Right atrium auricular region (tissue), 2 donors: ENCODE measurements at regions not wholly inside any gene's neighbourhood (a gene's known extent, or its start where the extent isn't known, plus 50 kb on each side); places are given as distances from the start of the nearest gene placed in this dataset.

Experiments
- DNase-seq: peaks from one replicate; pipeline ENCODE4 v3.0.0-alpha.2; 2019; ENCODE audit warnings: low spot score
- H3K27ac ChIP-seq, 2 donors: fragments of 200-600 bp; sonication (generic); 1 replicate in 1 of 2; 2 replicates in 1 of 2; pipeline ENCODE4 v1.5.1; 2016 to 2019
- H3K27me3 ChIP-seq, 2 donors: fragments of 200-600 bp; sonication (generic); one replicate each; pipeline versions ENCODE4 v1.5.1 to v1.6.0; 2017 to 2019
- H3K36me3 ChIP-seq: fragments of 200-600 bp; sonication (generic); one replicate; pipeline ENCODE4 v1.5.1; 2016
- H3K4me1 ChIP-seq, 2 donors: fragments of 200-600 bp; sonication (generic); one replicate each; pipeline versions ENCODE4 v1.5.1 to v1.6.0; 2017 to 2019
- H3K4me3 ChIP-seq, 2 donors: fragments of 200-600 bp; sonication (generic); 1 replicate in 1 of 2; 2 replicates in 1 of 2; pipeline ENCODE4 v1.5.1; 2017 to 2019; ENCODE audit warnings: mild to moderate bottlenecking in 1 of 2, moderate library complexity in 1 of 2
- H3K9me3 ChIP-seq, 2 donors: fragments of 200-600 bp; sonication (generic); one replicate each; pipeline ENCODE4 v1.5.1; 2019
- TF ChIP-seq, protein P1 (sequence below), 2 donors: fragments of 200-600 bp; sonication (generic); IDR thresholded peaks; one replicate each; pipeline ENCODE4 v1.5.1; 2019; ENCODE audit warnings: antibody characterized with exemption in 2 of 2

DNA sequence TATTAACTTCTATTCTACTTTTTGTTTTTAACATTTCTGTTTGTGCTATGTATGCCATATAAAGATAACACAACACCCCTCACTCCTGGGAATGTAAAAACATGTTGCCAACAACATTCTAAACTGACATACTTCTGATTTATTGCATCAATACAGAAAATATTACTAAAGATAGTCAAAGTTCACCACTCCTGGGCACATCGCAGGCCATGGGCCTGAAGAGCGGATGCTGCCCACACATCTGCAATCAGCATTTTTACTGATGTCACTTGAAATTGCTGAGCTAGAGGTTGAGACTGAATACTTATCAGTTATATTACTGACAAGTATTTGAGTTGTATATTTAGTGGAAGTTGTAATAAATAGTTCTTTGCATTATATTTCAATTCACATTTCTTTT is 711.9 kb upstream of the EPHA7 start:
- Histone ChIP-seq H3K27me3 (no peaks in the 10 kb centered on the region), H3K4me1 (no peaks in the 10 kb centered on the region), H3K4me3 (no peak overlapping the region), H3K36me3 (no peaks in the 10 kb centered on the region), H3K27ac (no peak overlapping the region), H3K9me3 (no peaks in the 10 kb centered on the region)
- TF ChIP-seq, protein P1, sequence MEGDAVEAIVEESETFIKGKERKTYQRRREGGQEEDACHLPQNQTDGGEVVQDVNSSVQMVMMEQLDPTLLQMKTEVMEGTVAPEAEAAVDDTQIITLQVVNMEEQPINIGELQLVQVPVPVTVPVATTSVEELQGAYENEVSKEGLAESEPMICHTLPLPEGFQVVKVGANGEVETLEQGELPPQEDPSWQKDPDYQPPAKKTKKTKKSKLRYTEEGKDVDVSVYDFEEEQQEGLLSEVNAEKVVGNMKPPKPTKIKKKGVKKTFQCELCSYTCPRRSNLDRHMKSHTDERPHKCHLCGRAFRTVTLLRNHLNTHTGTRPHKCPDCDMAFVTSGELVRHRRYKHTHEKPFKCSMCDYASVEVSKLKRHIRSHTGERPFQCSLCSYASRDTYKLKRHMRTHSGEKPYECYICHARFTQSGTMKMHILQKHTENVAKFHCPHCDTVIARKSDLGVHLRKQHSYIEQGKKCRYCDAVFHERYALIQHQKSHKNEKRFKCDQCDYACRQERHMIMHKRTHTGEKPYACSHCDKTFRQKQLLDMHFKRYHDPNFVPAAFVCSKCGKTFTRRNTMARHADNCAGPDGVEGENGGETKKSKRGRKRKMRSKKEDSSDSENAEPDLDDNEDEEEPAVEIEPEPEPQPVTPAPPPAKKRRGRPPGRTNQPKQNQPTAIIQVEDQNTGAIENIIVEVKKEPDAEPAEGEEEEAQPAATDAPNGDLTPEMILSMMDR (IDR thresholded peaks at IDR 0.05), result no peak
- DNase-seq, result no peak

DNA sequence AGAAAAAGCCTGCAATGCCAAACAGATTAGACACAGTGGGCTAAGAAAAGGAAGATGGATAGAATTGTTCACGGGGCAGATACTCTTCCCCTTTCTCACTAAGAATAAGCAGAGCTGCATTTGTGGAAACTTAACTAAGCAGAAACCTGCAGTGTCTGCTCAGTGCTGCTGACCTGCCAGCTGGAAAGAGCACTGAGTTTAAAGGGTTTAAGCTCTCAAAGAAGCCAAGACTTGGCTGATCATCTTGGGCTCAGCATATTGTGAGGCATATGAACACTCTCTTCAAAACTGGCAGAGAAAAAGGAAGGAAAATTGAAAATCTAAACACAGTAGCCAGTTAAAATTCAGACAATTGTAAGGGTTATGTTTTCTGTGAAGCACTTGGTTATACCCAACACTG is 711.1 kb upstream of the EPHA7 start:
- no peak for DNase-seq
- Histone ChIP-seq H3K36me3 (no peaks in the 10 kb centered on the region), H3K27ac (no peak overlapping the region), H3K27me3 (no peaks in the 10 kb centered on the region), H3K4me3 (no peak overlapping the region), H3K4me1 (no peaks in the 10 kb centered on the region), H3K9me3 (no peaks in the 10 kb centered on the region)
- TF ChIP-seq, protein P1 (IDR thresholded peaks at IDR 0.05), result no peak

DNA sequence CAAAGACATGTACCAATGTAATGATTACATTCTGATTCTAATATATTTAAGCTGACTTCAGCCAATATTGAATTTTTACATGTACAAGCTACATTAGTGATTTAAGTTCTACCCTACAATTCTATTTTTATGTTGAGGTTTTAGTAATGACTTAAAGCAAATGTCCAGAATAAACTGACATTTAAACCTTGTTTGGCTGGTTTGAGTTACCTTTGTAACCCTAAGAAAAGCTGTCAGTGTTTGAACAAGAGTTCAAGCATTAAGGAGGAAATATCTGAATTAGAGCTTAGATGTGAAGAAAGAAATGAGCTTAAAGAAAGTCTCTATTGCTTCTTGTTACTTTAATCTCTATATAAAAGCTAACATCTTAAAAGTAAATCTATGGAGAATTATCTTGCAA is 710.6 kb upstream of the EPHA7 start:
- no peaks in the 10 kb centered on the region for H3K27me3 ChIP-seq
- H3K9me3 ChIP-seq, result no peaks in the 10 kb centered on the region
- no peak for DNase-seq
- H3K4me1 ChIP-seq, result no peaks in the 10 kb centered on the region
- H3K27ac ChIP-seq, result no peak overlapping the region
- TF ChIP-seq, protein P1 (IDR thresholded peaks at IDR 0.05), result no peak
- H3K4me3 ChIP-seq, result no peak overlapping the region
- no peaks in the 10 kb centered on the region for H3K36me3 ChIP-seq

DNA sequence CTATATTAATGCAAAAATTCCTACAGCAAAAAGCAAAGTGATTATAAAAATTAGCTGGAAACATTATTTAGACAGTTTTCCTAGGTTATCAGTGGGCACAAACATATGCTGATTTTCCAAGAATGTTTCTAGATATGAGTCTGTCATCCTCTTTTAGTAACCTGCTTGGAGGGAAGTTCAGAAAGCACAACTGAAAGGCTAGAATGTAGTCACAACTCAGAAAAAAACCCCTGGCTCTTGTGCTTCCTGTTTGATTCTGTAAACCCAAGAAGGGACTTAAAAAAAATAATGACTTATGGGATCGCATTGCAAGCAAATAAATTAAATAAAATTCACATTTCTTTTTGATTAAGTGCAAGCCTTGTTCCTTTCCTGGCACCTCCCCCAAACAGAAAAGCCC is 708.4 kb upstream of the EPHA7 start:
- DNase-seq, result no peak
- no peak overlapping the region for H3K27ac ChIP-seq
- no peaks in the 10 kb centered on the region for H3K27me3 ChIP-seq
- H3K4me1 ChIP-seq, result no peaks in the 10 kb centered on the region
- TF ChIP-seq, protein P1 (IDR thresholded peaks at IDR 0.05), result no peak
- H3K9me3 ChIP-seq, result no peaks in the 10 kb centered on the region
- no peaks in the 10 kb centered on the region for H3K36me3 ChIP-seq
- no peak overlapping the region for H3K4me3 ChIP-seq

DNA sequence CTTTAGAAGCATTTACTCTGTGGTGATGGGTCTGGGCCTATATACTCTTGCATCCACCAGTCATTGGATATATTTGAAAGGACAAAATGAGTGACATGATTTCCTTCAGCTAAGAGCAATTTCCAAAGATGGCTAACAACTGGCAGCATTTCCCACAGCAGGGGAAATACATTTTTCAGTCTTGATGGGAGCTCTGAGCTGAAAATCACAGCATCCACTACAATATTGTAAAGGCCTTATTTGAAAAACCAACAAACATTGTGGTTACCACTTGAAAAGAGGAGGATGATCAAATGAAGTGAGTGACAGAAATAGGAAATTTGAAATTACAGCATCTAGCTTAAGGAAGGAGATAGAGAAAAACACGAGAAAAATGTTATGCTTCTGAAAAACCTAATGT is 705.0 kb upstream of the EPHA7 start:
- H3K27ac ChIP-seq, result no peak overlapping the region
- no peaks in the 10 kb centered on the region for H3K4me1 ChIP-seq
- TF ChIP-seq, protein P1 (IDR thresholded peaks at IDR 0.05), result no peak
- H3K36me3 ChIP-seq, result no peaks in the 10 kb centered on the region
- no peak overlapping the region for H3K4me3 ChIP-seq
- DNase-seq, result no peak
- no peaks in the 10 kb centered on the region for H3K9me3 ChIP-seq
- no peaks in the 10 kb centered on the region for H3K27me3 ChIP-seq

DNA sequence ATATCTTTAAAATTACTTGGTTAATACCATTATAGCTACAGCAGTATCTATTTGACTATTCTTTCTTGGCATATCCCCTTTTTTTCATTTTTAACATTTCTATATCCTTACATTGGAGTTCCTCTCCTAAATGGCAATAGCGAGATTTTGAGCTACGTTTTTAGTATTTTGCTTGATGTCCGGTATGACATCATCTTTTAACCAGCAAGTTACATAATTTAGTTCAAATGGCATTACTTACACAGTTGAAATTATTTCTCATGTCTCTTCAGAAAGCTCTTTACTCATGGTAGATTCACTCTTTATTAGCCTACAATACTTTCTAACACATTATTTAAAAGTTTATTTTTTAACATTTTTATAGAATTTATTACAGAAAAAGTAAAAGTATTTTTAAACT is 701.7 kb upstream of the EPHA7 start:
- H3K4me1 ChIP-seq, result no peaks in the 10 kb centered on the region
- DNase-seq, result no peak
- H3K36me3 ChIP-seq, result no peaks in the 10 kb centered on the region
- H3K4me3 ChIP-seq, result no peak overlapping the region
- TF ChIP-seq, protein P1 (IDR thresholded peaks at IDR 0.05), result no peak
- H3K27me3 ChIP-seq, result no peaks in the 10 kb centered on the region
- H3K9me3 ChIP-seq, result no peaks in the 10 kb centered on the region
- no peak overlapping the region for H3K27ac ChIP-seq
